ENCODE measurements at regions not wholly inside any gene's neighbourhood (a gene's known extent, or its start where the extent isn't known, plus 50 kb on each side); places are given as distances from the start of the nearest gene placed in this dataset.

- TF ChIP-seq CTCF (IDR thresholded peaks at IDR 0.05 in 4 of 5, conservative IDR thresholded peaks at IDR 0.05 in 1 of 5) (peak in 3 of 5 experiments; percentile 19 to 35 (median 31)), POLR2A (IDR thresholded peaks at IDR 0.05) (no peak)
These were observed 206.1 kb downstream of the HAPSTR1 start for GRCh38 chr16:9297437-9298113.
